GM18499 (cell line): ENCODE measurements at regions not wholly inside any gene's neighbourhood (a gene's known extent, or its start where the extent isn't known, plus 50 kb on each side); places are given as distances from the start of the nearest gene placed in this dataset.

Experiments used
- ATAC-seq: cut with Tn5 transposase; IDR thresholded peaks from one replicate; pipeline ENCODE4 v1.9.1; 2021; ENCODE audit warnings: moderate number of reproducible peaks; ENCODE audit not compliant: insufficient read depth, unreplicated experiment

- no peak for ATAC-seq
Observed at GRCh38 chr15:94602754-94603470, 371.6 kb downstream of the MCTP2 start.

GRCh38 chr15:94606286-94606685, 374.9 kb downstream of the MCTP2 start:
- no peak for ATAC-seq

- no peak for ATAC-seq
Observed at GRCh38 chr15:94607176-94607654, 375.9 kb downstream of the MCTP2 start.

GRCh38 chr15:94610069-94610468, 378.7 kb downstream of the MCTP2 start:
- no peak for ATAC-seq

GRCh38 chr15:94610485-94610884, 379.1 kb downstream of the MCTP2 start:
- ATAC-seq, result no peak

GRCh38 chr15:94611656-94612055, 380.3 kb downstream of the MCTP2 start:
- no peak for ATAC-seq

GRCh38 chr15:94615688-94616087, 384.3 kb downstream of the MCTP2 start:
- no peak for ATAC-seq

GRCh38 chr15:94620632-94621031, 389.3 kb downstream of the MCTP2 start:
- no peak for ATAC-seq

- no peak for ATAC-seq
Observed at GRCh38 chr15:94621736-94622135, 390.4 kb downstream of the MCTP2 start.

- ATAC-seq, result no peak
Observed at GRCh38 chr15:94626949-94627348, 395.6 kb downstream of the MCTP2 start.

GRCh38 chr15:94631608-94632007, 400.2 kb downstream of the MCTP2 start:
- ATAC-seq, result no peak

- ATAC-seq, result no peak
Observed at GRCh38 chr15:94638183-94638582, 406.8 kb downstream of the MCTP2 start.

- no peak for ATAC-seq
Observed at GRCh38 chr15:94639701-94640100, 408.3 kb downstream of the MCTP2 start.

GRCh38 chr15:94644433-94644832, 413.1 kb downstream of the MCTP2 start:
- ATAC-seq, result no peak

- no peak for ATAC-seq
Observed at GRCh38 chr15:94653071-94653470, 421.7 kb downstream of the MCTP2 start.

- ATAC-seq, result no peak
Observed at GRCh38 chr15:94655249-94655880, 424.0 kb downstream of the MCTP2 start.

- no peak for ATAC-seq
Observed at GRCh38 chr15:94665676-94666441, 434.5 kb downstream of the MCTP2 start.

- no peak for ATAC-seq
Observed at GRCh38 chr15:94666553-94666952, 435.2 kb downstream of the MCTP2 start.

GRCh38 chr15:94667109-94667508, 435.7 kb downstream of the MCTP2 start:
- ATAC-seq, result no peak

- ATAC-seq, result no peak
Observed at GRCh38 chr15:94670438-94671034, 439.2 kb downstream of the MCTP2 start.
